HEK293 (cell line): ENCODE measurements at regions not wholly inside any gene's neighbourhood (a gene's known extent, or its start where the extent isn't known, plus 50 kb on each side); places are given as distances from the start of the nearest gene placed in this dataset.
"Not testable (repeated sequence)": the region's sequence is repeated elsewhere in the genome, so short reads cannot be mapped to it uniquely, and the experiment has no call there.

ENCODE experiments used
- CTCF ChIA-PET: fragments of 350-600 bp; formaldehyde crosslinking; extraction: SDS; loops from one replicate; lab custom pipeline; 2021; ENCODE audit warnings: antibody characterized with exemption; lab: Yijun Ruan, JAX
- POLR2A ChIA-PET: fragments of 300-600 bp; formaldehyde crosslinking; extraction: SDS; loops from one replicate; lab custom pipeline; 2020; ENCODE audit warnings: antibody characterized with exemption, inconsistent platforms; lab: Yijun Ruan, JAX
- H3K27ac ChIP-seq: fragments of 200-500 bp; sonication (Bioruptor generic); 2 replicates; pipeline ENCODE4 v1.5.1; 2014; ENCODE audit warnings: low read depth, low read length, control low read depth, inconsistent platforms; ENCODE audit errors: extremely low read depth
- H3K36me3 ChIP-seq, 2 experiments: fragments of 200-500 bp in 1 of 2; sonication (Bioruptor generic) in 1 of 2; 1 replicate in 1 of 2; 2 replicates in 1 of 2; pipeline ENCODE4 v1.5.1; 2014 to 2017; ENCODE audit warnings: inconsistent platforms in 2 of 2, low read length in 2 of 2; ENCODE audit not compliant: control insufficient read depth in 2 of 2, insufficient read depth in 1 of 2
- H3K4me1 ChIP-seq: fragments of 200-500 bp; sonication (Bioruptor generic); 2 replicates; pipeline ENCODE4 v1.5.1; 2014; ENCODE audit warnings: mild to moderate bottlenecking, low read length, inconsistent platforms; ENCODE audit not compliant: control insufficient read depth, insufficient read depth
- H3K4me3 ChIP-seq: 2 replicates; pipeline ENCODE4 v1.5.1; 2011; ENCODE audit warnings: low read depth, mild to moderate bottlenecking, control low read depth, low read length, moderate library complexity
- H3K9me3 ChIP-seq: fragments of 200-500 bp; sonication (Bioruptor generic); 2 replicates; pipeline ENCODE4 v1.5.1; 2014; ENCODE audit warnings: low read depth, low read length, inconsistent platforms; ENCODE audit not compliant: control insufficient read depth, insufficient read depth
- BCL11A ChIP-seq: fragments of 450-650 bp; formaldehyde crosslinking; IDR thresholded peaks from 2 replicates; pipeline ENCODE4 v1.5.1; 2016; ENCODE audit warnings: low read depth, missing biosample characterization, missing genetic modification characterization
- EGR2 ChIP-seq: fragments of 450-650 bp; formaldehyde crosslinking; IDR thresholded peaks from 2 replicates; pipeline ENCODE4 v1.5.1; 2016; ENCODE audit warnings: low read depth, missing biosample characterization, missing genetic modification characterization
- ELK4 ChIP-seq: IDR thresholded peaks from 2 replicates; pipeline ENCODE4 v1.6.1; 2011; ENCODE audit warnings: mild to moderate bottlenecking, low read depth, low read length, borderline replicate concordance
- KLF17 ChIP-seq: fragments of 450-650 bp; formaldehyde crosslinking; IDR thresholded peaks from 2 replicates; pipeline ENCODE4 v1.5.1; 2016; ENCODE audit warnings: missing biosample characterization, missing genetic modification characterization
- ZBTB26 ChIP-seq: fragments of 450-650 bp; formaldehyde crosslinking; optimal IDR thresholded peaks from 2 replicates; pipeline ENCODE3; 2016; ENCODE audit warnings: missing biosample characterization, mild to moderate bottlenecking, missing genetic modification characterization
- ZBTB48 ChIP-seq: fragments of 450-650 bp; formaldehyde crosslinking; IDR thresholded peaks from 2 replicates; pipeline ENCODE4 v1.5.1; 2016; ENCODE audit warnings: missing biosample characterization, missing genetic modification characterization
- ZNF10 ChIP-seq: fragments of 450-650 bp; formaldehyde crosslinking; IDR thresholded peaks from 2 replicates; pipeline ENCODE4 v1.5.1; 2017; ENCODE audit warnings: missing biosample characterization, missing genetic modification characterization
- ZNF341 ChIP-seq: fragments of 450-650 bp; formaldehyde crosslinking; IDR thresholded peaks from 2 replicates; pipeline ENCODE4; 2016; ENCODE audit warnings: low read depth, missing biosample characterization, missing genetic modification characterization
- ZNF394 ChIP-seq: fragments of 450-650 bp; formaldehyde crosslinking; IDR thresholded peaks from 2 replicates; pipeline ENCODE4 v1.5.1; 2016; ENCODE audit warnings: missing biosample characterization, missing genetic modification characterization, mild to moderate bottlenecking, moderate library complexity, borderline replicate concordance
- ZNF670 ChIP-seq: fragments of 450-650 bp; formaldehyde crosslinking; IDR thresholded peaks from 2 replicates; pipeline ENCODE4 v1.5.1; 2016; ENCODE audit warnings: missing biosample characterization, missing genetic modification characterization, low read depth
- ZNF677 ChIP-seq: fragments of 450-650 bp; IDR thresholded peaks from 2 replicates; pipeline ENCODE4 v1.5.0; 2018; ENCODE audit warnings: missing biosample characterization, mild to moderate bottlenecking, missing genetic modification characterization, moderate library complexity
- TF ChIP-seq, protein P1 (sequence below): fragments of 450-650 bp; IDR thresholded peaks from 2 replicates; pipeline ENCODE4 v1.5.1; 2018; ENCODE audit warnings: missing biosample characterization, mild to moderate bottlenecking, missing genetic modification characterization
- TF ChIP-seq, protein P2 (sequence below): fragments of 450-650 bp; formaldehyde crosslinking; IDR thresholded peaks from 2 replicates; pipeline ENCODE4 v1.5.1; 2016; ENCODE audit warnings: missing biosample characterization, missing genetic modification characterization
- TF ChIP-seq, protein P3 (sequence below): fragments of 450-650 bp; formaldehyde crosslinking; IDR thresholded peaks from 2 replicates; pipeline ENCODE4 v1.5.1; 2017; ENCODE audit warnings: missing biosample characterization, missing genetic modification characterization
- TF ChIP-seq, protein P4 (sequence below): fragments of 450-650 bp; IDR thresholded peaks from 2 replicates; pipeline ENCODE4 v1.5.1; 2018; ENCODE audit warnings: missing biosample characterization, missing genetic modification characterization
- TF ChIP-seq, protein P5 (sequence below): fragments of 450-650 bp; formaldehyde crosslinking; IDR thresholded peaks from 2 replicates; pipeline ENCODE4 v1.5.1; 2017; ENCODE audit warnings: missing biosample characterization, missing genetic modification characterization

- TF ChIP-seq, protein P1, sequence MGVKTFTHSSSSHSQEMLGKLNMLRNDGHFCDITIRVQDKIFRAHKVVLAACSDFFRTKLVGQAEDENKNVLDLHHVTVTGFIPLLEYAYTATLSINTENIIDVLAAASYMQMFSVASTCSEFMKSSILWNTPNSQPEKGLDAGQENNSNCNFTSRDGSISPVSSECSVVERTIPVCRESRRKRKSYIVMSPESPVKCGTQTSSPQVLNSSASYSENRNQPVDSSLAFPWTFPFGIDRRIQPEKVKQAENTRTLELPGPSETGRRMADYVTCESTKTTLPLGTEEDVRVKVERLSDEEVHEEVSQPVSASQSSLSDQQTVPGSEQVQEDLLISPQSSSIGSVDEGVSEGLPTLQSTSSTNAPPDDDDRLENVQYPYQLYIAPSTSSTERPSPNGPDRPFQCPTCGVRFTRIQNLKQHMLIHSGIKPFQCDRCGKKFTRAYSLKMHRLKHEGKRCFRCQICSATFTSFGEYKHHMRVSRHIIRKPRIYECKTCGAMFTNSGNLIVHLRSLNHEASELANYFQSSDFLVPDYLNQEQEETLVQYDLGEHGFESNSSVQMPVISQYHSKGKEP = no peak
- TF ChIP-seq ZNF670 (tag by site-specific recombination) = no peak
- no peak for TF ChIP-seq EGR2
These were observed 437.9 kb downstream of the SOX2 start (continued) for GRCh38 chr3:182149594-182149993.

DNA sequence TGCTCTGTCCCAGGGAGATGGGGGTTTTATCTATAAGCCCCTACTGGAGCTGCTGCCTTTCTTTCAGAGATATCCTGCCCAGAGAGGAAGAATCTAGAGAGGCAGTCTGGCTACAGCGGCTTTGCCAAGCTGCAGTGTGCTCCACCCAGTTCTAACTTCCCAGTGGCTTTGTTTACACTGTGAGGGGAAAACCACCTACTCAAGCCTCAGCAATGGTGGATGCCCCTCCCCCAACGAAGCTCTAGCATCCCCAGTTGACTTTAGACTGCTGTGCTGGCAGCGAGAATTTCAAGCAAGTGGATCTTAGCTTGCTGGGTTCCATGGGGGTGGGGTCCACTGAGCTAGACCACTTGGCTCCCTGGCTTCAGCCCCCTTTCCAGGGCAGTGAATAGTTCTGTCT lies 444.6 kb downstream of the SOX2 start:
- H3K4me1 ChIP-seq, H3K36me3 ChIP-seq, H3K27ac ChIP-seq, POLR2A ChIA-PET, H3K4me3 ChIP-seq, H3K9me3 ChIP-seq: not testable (repeated sequence)
- CTCF ChIA-PET = interaction anchor here (0.7 kb wide), 1 partner anchor 488 kb away, joined by 3 read pairs; no protein-coding TSS in a partner anchor

DNA sequence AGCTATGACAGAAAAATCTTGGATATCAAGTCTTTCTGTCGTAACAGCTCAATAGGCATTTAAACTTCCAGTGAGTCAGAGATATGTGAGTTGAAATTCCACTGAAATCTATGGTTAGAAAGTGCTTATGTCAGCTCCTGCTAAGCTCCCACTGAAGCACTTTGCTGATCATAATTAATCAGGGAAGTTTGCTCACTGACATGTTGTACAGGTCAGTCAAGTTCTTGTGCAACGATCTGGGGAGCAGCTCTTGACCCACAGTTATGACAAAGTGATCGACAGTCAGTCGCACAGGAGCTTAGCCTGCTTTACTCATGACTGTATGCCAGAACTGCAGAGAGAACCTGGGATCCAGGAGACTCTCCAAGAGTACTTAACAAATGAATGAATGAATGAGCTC lies 453.5 kb downstream of the SOX2 start:
- POLR2A ChIA-PET = no interaction called here

More for the DNA sequence above, 453.5 kb downstream of the SOX2 start:
- Histone ChIP-seq H3K4me3 (no peak overlapping the region), H3K9me3 (no peaks in the 10 kb centered on the region), H3K27ac (no peak overlapping the region), H3K4me1 (no peaks in the 10 kb centered on the region), H3K36me3 (no peaks in the 10 kb centered on the region)
- TF ChIP-seq, protein P2, sequence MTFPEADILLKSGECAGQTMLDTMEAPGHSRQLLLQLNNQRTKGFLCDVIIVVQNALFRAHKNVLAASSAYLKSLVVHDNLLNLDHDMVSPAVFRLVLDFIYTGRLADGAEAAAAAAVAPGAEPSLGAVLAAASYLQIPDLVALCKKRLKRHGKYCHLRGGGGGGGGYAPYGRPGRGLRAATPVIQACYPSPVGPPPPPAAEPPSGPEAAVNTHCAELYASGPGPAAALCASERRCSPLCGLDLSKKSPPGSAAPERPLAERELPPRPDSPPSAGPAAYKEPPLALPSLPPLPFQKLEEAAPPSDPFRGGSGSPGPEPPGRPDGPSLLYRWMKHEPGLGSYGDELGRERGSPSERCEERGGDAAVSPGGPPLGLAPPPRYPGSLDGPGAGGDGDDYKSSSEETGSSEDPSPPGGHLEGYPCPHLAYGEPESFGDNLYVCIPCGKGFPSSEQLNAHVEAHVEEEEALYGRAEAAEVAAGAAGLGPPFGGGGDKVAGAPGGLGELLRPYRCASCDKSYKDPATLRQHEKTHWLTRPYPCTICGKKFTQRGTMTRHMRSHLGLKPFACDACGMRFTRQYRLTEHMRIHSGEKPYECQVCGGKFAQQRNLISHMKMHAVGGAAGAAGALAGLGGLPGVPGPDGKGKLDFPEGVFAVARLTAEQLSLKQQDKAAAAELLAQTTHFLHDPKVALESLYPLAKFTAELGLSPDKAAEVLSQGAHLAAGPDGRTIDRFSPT (tag by site-specific recombination) = no peak
- TF ChIP-seq, protein P3, sequence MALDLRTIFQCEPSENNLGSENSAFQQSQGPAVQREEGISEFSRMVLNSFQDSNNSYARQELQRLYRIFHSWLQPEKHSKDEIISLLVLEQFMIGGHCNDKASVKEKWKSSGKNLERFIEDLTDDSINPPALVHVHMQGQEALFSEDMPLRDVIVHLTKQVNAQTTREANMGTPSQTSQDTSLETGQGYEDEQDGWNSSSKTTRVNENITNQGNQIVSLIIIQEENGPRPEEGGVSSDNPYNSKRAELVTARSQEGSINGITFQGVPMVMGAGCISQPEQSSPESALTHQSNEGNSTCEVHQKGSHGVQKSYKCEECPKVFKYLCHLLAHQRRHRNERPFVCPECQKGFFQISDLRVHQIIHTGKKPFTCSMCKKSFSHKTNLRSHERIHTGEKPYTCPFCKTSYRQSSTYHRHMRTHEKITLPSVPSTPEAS (tag by site-specific recombination) = no peak
- TF ChIP-seq BCL11A = no peak
- TF ChIP-seq, protein P4, sequence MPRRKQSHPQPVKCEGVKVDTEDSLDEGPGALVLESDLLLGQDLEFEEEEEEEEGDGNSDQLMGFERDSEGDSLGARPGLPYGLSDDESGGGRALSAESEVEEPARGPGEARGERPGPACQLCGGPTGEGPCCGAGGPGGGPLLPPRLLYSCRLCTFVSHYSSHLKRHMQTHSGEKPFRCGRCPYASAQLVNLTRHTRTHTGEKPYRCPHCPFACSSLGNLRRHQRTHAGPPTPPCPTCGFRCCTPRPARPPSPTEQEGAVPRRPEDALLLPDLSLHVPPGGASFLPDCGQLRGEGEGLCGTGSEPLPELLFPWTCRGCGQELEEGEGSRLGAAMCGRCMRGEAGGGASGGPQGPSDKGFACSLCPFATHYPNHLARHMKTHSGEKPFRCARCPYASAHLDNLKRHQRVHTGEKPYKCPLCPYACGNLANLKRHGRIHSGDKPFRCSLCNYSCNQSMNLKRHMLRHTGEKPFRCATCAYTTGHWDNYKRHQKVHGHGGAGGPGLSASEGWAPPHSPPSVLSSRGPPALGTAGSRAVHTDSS (tag by site-specific recombination) = no peak
- TF ChIP-seq ZNF677 (tag by site-specific recombination) = no peak
- TF ChIP-seq ZBTB26 (tag by site-specific recombination) = no peak
- TF ChIP-seq ZNF10 (tag by site-specific recombination) = no peak
- TF ChIP-seq, protein P5, sequence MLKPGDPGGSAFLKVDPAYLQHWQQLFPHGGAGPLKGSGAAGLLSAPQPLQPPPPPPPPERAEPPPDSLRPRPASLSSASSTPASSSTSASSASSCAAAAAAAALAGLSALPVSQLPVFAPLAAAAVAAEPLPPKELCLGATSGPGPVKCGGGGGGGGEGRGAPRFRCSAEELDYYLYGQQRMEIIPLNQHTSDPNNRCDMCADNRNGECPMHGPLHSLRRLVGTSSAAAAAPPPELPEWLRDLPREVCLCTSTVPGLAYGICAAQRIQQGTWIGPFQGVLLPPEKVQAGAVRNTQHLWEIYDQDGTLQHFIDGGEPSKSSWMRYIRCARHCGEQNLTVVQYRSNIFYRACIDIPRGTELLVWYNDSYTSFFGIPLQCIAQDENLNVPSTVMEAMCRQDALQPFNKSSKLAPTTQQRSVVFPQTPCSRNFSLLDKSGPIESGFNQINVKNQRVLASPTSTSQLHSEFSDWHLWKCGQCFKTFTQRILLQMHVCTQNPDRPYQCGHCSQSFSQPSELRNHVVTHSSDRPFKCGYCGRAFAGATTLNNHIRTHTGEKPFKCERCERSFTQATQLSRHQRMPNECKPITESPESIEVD (tag by site-specific recombination) = no peak
- TF ChIP-seq EGR2 = no peak
- no peak for TF ChIP-seq ZNF394
- TF ChIP-seq ZBTB48 (tag by site-specific recombination) = no peak
- TF ChIP-seq ELK4 = no peak
- TF ChIP-seq ZNF341 = no peak
- no peak for TF ChIP-seq KLF17
- CTCF ChIA-PET = interaction anchor here (0.7 kb wide), 1 partner anchor 24 kb away, joined by 4 read pairs; no protein-coding TSS in a partner anchor
